ENCODE measurements at regions not wholly inside any gene's neighbourhood (a gene's known extent, or its start where the extent isn't known, plus 50 kb on each side); places are given as distances from the start of the nearest gene placed in this dataset.

GRCh38 chr7:81213394-81213793 lies 294.5 kb upstream of the SEMA3C start (continued):
- no peak for TF ChIP-seq CHD7 (IDR thresholded peaks at IDR 0.05; ENCODE audit: insufficient replicate concordance, low read length)
- TF ChIP-seq TAF7 (optimal IDR thresholded peaks at IDR 0.05; ENCODE audit: borderline replicate concordance, low read depth, low read length) = no peak
- no peak for TF ChIP-seq SIX5 (IDR thresholded peaks at IDR 0.05; ENCODE audit: low read depth, low read length)
- no peak for TF ChIP-seq SUZ12 (IDR thresholded peaks at IDR 0.05; ENCODE audit: low read length)
- TF ChIP-seq TBP (IDR thresholded peaks at IDR 0.05; ENCODE audit: low read depth, low read length) = no peak
- TF ChIP-seq JUN (IDR thresholded peaks at IDR 0.05; ENCODE audit: low read depth, low read length) = no peak
- TF ChIP-seq YY1 (IDR thresholded peaks at IDR 0.05; ENCODE audit: low read depth, low read length) = no peak
- TF ChIP-seq CBX8 (IDR thresholded peaks at IDR 0.05; ENCODE audit: borderline replicate concordance, low read depth, low read length) = no peak
- no peak for TF ChIP-seq BRCA1 (IDR thresholded peaks at IDR 0.05; ENCODE audit: low read depth, low read length)
- no peak for TF ChIP-seq RNF2 (IDR thresholded peaks at IDR 0.05; ENCODE audit: borderline replicate concordance, low read depth, low read length, missing control alignments, poor library complexity, severe bottlenecking)
- no peak for TF ChIP-seq HDAC2 (IDR thresholded peaks at IDR 0.05; ENCODE audit: borderline replicate concordance in 1 of 2, low read depth in 2 of 2, low read length in 2 of 2)
- no peak for TF ChIP-seq EZH2 (IDR thresholded peaks at IDR 0.05; ENCODE audit: low read depth, low read length, severe bottlenecking)
